ENCODE measurements at regions not wholly inside any gene's neighbourhood (a gene's known extent, or its start where the extent isn't known, plus 50 kb on each side); places are given as distances from the start of the nearest gene placed in this dataset.

DNA sequence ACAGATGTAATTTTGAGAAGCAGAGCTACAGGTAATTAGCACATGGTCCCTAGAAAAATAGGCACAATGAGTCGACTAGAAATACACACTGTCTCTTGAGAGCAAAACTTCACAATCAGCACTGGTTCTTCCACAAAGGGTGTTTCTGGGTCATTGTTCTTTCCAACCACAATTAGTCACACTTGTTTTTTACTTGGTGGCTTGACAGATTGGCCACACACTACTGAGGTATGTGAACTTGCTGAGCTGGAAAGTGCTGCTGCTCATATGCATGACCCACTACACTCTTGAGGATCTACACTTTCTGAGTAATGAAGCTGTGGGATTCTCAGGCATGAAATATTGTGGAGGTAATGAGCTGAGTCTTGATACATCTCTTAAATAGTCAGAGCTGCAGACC is 347.7 kb downstream of the BCKDHB start:
- BruUV-seq (replicated peaks): no TSS peak
- Histone ChIP-seq H3K9me3 (ENCODE audit: control insufficient read depth, insufficient read depth, low read depth, low read length) (no peaks in the 10 kb centered on the region), H3K4me1 (ENCODE audit: control insufficient read depth, insufficient read depth, low read length) (no peaks in the 10 kb centered on the region), H3K4me3 (ENCODE audit: low read depth in 2 of 2, low read length in 2 of 2) (no peak overlapping the region), H3K27ac (ENCODE audit: low read length) (no peak overlapping the region), H3K27me3 (ENCODE audit: control insufficient read depth, insufficient read depth, low read length) (no peaks in the 10 kb centered on the region), H3K36me3 (ENCODE audit: control insufficient read depth, insufficient read depth, low read length) (no peaks in the 10 kb centered on the region)
- no peak for ATAC-seq
- CTCF ChIA-PET: no interaction called here
- in situ Hi-C loops (cut with HindIII; ENCODE audit: low pct_unique_long_range_greater_than_20kb, low sequenced_read_pairs) (no loop called here), intact Hi-C loops (cut with micrococcal nuclease; ENCODE audit: unreplicated experiment) (no loop called here)
- DNase-seq (ENCODE audit: low read depth, low spot score): no peak
- TF ChIP-seq POLR2AphosphoS5 (IDR thresholded peaks at IDR 0.05; ENCODE audit: low read depth, low read length) (no peak), TCF7L2 (IDR thresholded peaks at IDR 0.05; ENCODE audit: low read depth, low read length) (no peak), SIN3A (IDR thresholded peaks at IDR 0.05; ENCODE audit: borderline replicate concordance, insufficient read depth, low read depth, low read length) (no peak)
- TF ChIP-seq, protein P1, sequence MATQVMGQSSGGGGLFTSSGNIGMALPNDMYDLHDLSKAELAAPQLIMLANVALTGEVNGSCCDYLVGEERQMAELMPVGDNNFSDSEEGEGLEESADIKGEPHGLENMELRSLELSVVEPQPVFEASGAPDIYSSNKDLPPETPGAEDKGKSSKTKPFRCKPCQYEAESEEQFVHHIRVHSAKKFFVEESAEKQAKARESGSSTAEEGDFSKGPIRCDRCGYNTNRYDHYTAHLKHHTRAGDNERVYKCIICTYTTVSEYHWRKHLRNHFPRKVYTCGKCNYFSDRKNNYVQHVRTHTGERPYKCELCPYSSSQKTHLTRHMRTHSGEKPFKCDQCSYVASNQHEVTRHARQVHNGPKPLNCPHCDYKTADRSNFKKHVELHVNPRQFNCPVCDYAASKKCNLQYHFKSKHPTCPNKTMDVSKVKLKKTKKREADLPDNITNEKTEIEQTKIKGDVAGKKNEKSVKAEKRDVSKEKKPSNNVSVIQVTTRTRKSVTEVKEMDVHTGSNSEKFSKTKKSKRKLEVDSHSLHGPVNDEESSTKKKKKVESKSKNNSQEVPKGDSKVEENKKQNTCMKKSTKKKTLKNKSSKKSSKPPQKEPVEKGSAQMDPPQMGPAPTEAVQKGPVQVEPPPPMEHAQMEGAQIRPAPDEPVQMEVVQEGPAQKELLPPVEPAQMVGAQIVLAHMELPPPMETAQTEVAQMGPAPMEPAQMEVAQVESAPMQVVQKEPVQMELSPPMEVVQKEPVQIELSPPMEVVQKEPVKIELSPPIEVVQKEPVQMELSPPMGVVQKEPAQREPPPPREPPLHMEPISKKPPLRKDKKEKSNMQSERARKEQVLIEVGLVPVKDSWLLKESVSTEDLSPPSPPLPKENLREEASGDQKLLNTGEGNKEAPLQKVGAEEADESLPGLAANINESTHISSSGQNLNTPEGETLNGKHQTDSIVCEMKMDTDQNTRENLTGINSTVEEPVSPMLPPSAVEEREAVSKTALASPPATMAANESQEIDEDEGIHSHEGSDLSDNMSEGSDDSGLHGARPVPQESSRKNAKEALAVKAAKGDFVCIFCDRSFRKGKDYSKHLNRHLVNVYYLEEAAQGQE (IDR thresholded peaks at IDR 0.05; ENCODE audit: insufficient read depth in 1 of 2, low read depth in 2 of 2, low read length in 1 of 2): no peak
- TF ChIP-seq, protein P2, sequence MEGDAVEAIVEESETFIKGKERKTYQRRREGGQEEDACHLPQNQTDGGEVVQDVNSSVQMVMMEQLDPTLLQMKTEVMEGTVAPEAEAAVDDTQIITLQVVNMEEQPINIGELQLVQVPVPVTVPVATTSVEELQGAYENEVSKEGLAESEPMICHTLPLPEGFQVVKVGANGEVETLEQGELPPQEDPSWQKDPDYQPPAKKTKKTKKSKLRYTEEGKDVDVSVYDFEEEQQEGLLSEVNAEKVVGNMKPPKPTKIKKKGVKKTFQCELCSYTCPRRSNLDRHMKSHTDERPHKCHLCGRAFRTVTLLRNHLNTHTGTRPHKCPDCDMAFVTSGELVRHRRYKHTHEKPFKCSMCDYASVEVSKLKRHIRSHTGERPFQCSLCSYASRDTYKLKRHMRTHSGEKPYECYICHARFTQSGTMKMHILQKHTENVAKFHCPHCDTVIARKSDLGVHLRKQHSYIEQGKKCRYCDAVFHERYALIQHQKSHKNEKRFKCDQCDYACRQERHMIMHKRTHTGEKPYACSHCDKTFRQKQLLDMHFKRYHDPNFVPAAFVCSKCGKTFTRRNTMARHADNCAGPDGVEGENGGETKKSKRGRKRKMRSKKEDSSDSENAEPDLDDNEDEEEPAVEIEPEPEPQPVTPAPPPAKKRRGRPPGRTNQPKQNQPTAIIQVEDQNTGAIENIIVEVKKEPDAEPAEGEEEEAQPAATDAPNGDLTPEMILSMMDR (IDR thresholded peaks at IDR 0.05): no peak
- POLR2A ChIA-PET: no interaction called here

DNA sequence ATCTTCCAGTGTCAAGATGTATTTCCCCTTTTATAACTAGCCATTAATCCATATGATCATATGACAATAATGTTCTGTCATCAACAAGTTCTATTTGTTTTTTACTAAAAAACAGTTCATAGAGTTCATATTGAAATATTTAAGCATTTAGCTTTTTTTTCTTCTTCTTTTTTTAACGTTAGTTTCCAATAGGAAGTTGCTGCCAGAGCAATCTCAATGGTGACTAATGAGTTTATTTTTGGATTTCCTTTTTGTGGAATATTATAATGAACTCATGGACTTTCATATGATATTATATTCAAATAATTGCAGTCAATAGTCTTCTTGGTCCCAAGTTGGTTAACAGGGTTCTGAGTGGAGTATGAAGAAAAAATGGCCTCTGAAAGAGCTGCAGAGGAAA is 343.3 kb downstream of the BCKDHB start:
- no TSS peak for BruUV-seq (replicated peaks)
- Histone ChIP-seq H3K36me3 (ENCODE audit: control insufficient read depth, insufficient read depth, low read length) (no peaks in the 10 kb centered on the region), H3K9me3 (ENCODE audit: control insufficient read depth, insufficient read depth, low read depth, low read length) (peaks cover 3% of the 10 kb centered on the region; the same call in 1 of the 2 replicates), H3K4me1 (ENCODE audit: control insufficient read depth, insufficient read depth, low read length) (no peaks in the 10 kb centered on the region), H3K4me3 (ENCODE audit: low read depth in 2 of 2, low read length in 2 of 2) (no peak overlapping the region), H3K27me3 (ENCODE audit: control insufficient read depth, insufficient read depth, low read length) (no peaks in the 10 kb centered on the region), H3K27ac (ENCODE audit: low read length) (no peak overlapping the region)
- TF ChIP-seq, protein P2 (IDR thresholded peaks at IDR 0.05): no peak
- TF ChIP-seq POLR2AphosphoS5 (IDR thresholded peaks at IDR 0.05; ENCODE audit: low read depth, low read length): no peak
- TF ChIP-seq SIN3A (IDR thresholded peaks at IDR 0.05; ENCODE audit: borderline replicate concordance, insufficient read depth, low read depth, low read length): no peak
- TF ChIP-seq TCF7L2 (IDR thresholded peaks at IDR 0.05; ENCODE audit: low read depth, low read length): no peak
- TF ChIP-seq, protein P1 (IDR thresholded peaks at IDR 0.05; ENCODE audit: insufficient read depth in 1 of 2, low read depth in 2 of 2, low read length in 1 of 2): no peak
- ChIA-PET POLR2A (no interaction called here), CTCF (no interaction called here)
- ATAC-seq (no peak), DNase-seq (ENCODE audit: low read depth, low spot score) (no peak)
- intact Hi-C loops (cut with micrococcal nuclease; ENCODE audit: unreplicated experiment): no loop called here
- in situ Hi-C loops (cut with HindIII; ENCODE audit: low pct_unique_long_range_greater_than_20kb, low sequenced_read_pairs): no loop called here
